Mesendoderm (in vitro differentiated cells): ENCODE measurements at regions not wholly inside any gene's neighbourhood (a gene's known extent, or its start where the extent isn't known, plus 50 kb on each side); places are given as distances from the start of the nearest gene placed in this dataset.

ENCODE experiments used
- DNase-seq: peaks from one replicate; pipeline ENCODE4 v3.0.0; 2013
- H2AK5ac ChIP-seq: 2 replicates; pipeline ENCODE4 v1.6.1; 2013; ENCODE audit warnings: low read length, inconsistent platforms
- H2BK120ac ChIP-seq: 2 replicates; pipeline ENCODE4 v1.6.1; 2013; ENCODE audit warnings: low read depth, mild to moderate bottlenecking, low read length, moderate library complexity, mixed read lengths
- H2BK15ac ChIP-seq: replicated peaks from 2 replicates; pipeline ENCODE4 v1.6.1; 2013; ENCODE audit warnings: low read depth, mild to moderate bottlenecking, moderate library complexity
- H2BK5ac ChIP-seq: 2 replicates; pipeline ENCODE4 v1.6.1; 2013; ENCODE audit warnings: low read length, inconsistent platforms
- H3K18ac ChIP-seq: 2 replicates; pipeline ENCODE4 v1.6.1; 2013; ENCODE audit warnings: mild to moderate bottlenecking, low read length, mixed read lengths
- H3K23ac ChIP-seq: one replicate; pipeline ENCODE4 v1.6.1; 2013; ENCODE audit warnings: low read length
- H3K27ac ChIP-seq: 2 replicates; pipeline ENCODE4 v1.5.1; 2013; ENCODE audit warnings: low read depth, mild to moderate bottlenecking, inconsistent platforms, low read length, moderate library complexity
- H3K27me3 ChIP-seq: 2 replicates; pipeline ENCODE4 v1.6.1; 2013; ENCODE audit warnings: low read length, control low read depth, mild to moderate bottlenecking, inconsistent platforms; ENCODE audit not compliant: insufficient read depth, poor library complexity
- H3K36me3 ChIP-seq: 2 replicates; pipeline ENCODE4 v1.6.1; 2013; ENCODE audit warnings: low read length, inconsistent platforms; ENCODE audit not compliant: control insufficient read depth, insufficient read depth
- H3K4ac ChIP-seq: one replicate; pipeline ENCODE4 v1.6.1; 2013; ENCODE audit warnings: low read depth, mild to moderate bottlenecking, low read length, moderate library complexity
- H3K4me1 ChIP-seq: 2 replicates; pipeline ENCODE4 v1.6.1; 2013; ENCODE audit warnings: low read depth, low read length, inconsistent platforms; ENCODE audit not compliant: control insufficient read depth
- H3K4me2 ChIP-seq: 2 replicates; pipeline ENCODE4 v1.6.1; 2013; ENCODE audit warnings: low read length
- H3K4me3 ChIP-seq: 2 replicates; pipeline ENCODE4 v1.5.1; 2013; ENCODE audit warnings: mild to moderate bottlenecking, low read length
- H3K56ac ChIP-seq: one replicate; pipeline ENCODE4 v1.6.1; 2013; ENCODE audit warnings: low read length
- H3K79me1 ChIP-seq: 2 replicates; pipeline ENCODE4 v1.6.1; 2013; ENCODE audit warnings: low read length, inconsistent platforms
- H3K79me2 ChIP-seq: 2 replicates; pipeline ENCODE4 v1.6.1; 2013; ENCODE audit warnings: mild to moderate bottlenecking, low read length; ENCODE audit not compliant: control insufficient read depth, insufficient read depth
- H3K9ac ChIP-seq: 2 replicates; pipeline ENCODE4 v1.6.1; 2013; ENCODE audit warnings: low read length, inconsistent platforms
- H4K5ac ChIP-seq: one replicate; pipeline ENCODE4 v1.6.1; 2013; ENCODE audit warnings: low read length
- H4K8ac ChIP-seq: one replicate; pipeline ENCODE4 v1.6.1; 2013; ENCODE audit warnings: low read depth, mild to moderate bottlenecking, control low read depth, low read length, moderate library complexity
- WGBS: extraction: QIAGEN DNeasy Blood & Tissue Kit; methylation state at CpG from one replicate; pipeline ENCODE4 v1.1.7; 2013; ENCODE audit warnings: low lambda C conversion rate, missing lambda C conversion rate; ENCODE audit not compliant: insufficient coverage; ENCODE audit errors: extremely low coverage; 5-methylcytosine and 5-hydroxymethylcytosine counted together

DNA sequence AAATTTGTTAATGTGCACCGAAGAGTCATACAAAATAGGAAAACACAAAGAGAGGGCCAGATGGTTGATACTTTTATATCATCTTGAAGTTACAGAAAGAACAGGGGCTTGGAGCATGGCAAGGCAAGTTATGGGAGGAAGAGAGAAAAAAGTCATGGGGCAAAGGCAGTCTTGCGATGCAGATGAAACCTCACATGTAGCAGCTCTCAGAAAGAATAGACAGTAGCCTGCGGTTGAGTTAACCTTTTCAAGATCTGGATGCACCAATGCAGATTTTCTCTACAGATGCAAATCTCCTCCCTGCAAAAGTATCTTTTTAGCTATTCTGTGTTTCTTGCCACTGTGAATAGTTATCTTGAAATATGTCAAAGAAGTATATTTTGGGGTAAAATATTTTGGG lies 243.9 kb downstream of the TMEM167A start:
- no peaks in the 10 kb centered on the region for H3K79me1 ChIP-seq

DNA sequence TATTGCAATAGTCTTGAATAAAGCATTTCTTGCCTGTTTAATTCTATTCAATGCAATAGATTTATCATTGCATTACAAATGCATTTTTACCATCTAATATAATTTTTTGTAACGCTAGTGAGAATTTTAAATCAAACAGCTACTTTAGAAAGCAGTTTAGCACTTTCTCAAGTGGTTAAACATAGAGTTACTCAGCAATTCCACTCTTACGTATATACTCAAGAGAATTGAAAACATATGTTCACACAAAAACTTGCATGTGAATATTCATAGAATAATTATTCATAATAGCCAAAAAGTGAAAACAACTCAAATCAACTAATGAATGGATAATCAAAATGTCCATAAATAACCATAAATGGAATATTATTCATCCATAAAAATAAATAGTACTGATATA lies 244.7 kb downstream of the TMEM167A start:
- H3K23ac ChIP-seq = no peak overlapping the region
- H2AK5ac ChIP-seq = no peak overlapping the region
- no peaks in the 10 kb centered on the region for H3K79me1 ChIP-seq
- H2BK5ac ChIP-seq = no peak overlapping the region
- WGBS = no CpG with 5 or more reads among the region's 2 CpGs
- H3K56ac ChIP-seq = no peak overlapping the region
- H4K8ac ChIP-seq = no peak overlapping the region
- no peak overlapping the region for H4K5ac ChIP-seq
- H2BK120ac ChIP-seq = no peak overlapping the region
- H3K79me2 ChIP-seq = no peaks in the 10 kb centered on the region
- H2BK15ac ChIP-seq = no peak overlapping the region
- no peak overlapping the region for H3K4ac ChIP-seq
- H3K18ac ChIP-seq = no peak overlapping the region
- no peak for DNase-seq
- H3K4me3 ChIP-seq = no peak overlapping the region
- H3K36me3 ChIP-seq = no peaks in the 10 kb centered on the region
- H3K27ac ChIP-seq = no peak overlapping the region
- no peaks in the 10 kb centered on the region for H3K4me1 ChIP-seq
- no peaks in the 10 kb centered on the region for H3K27me3 ChIP-seq
- no peak overlapping the region for H3K4me2 ChIP-seq
- H3K9ac ChIP-seq = no peak overlapping the region

More for the DNA sequence above, 243.9 kb downstream of the TMEM167A start:
- no peak overlapping the region for H4K5ac ChIP-seq
- no peak overlapping the region for H2BK15ac ChIP-seq
- H3K56ac ChIP-seq = no peak overlapping the region
- H3K9ac ChIP-seq = no peak overlapping the region
- no peaks in the 10 kb centered on the region for H3K79me2 ChIP-seq
- H3K18ac ChIP-seq = no peak overlapping the region
- no peak for DNase-seq
- H2BK5ac ChIP-seq = no peak overlapping the region
- no peak overlapping the region for H3K27ac ChIP-seq
- H2AK5ac ChIP-seq = no peak overlapping the region
- H3K4me1 ChIP-seq = no peaks in the 10 kb centered on the region
- no peak overlapping the region for H2BK120ac ChIP-seq
- H3K23ac ChIP-seq = no peak overlapping the region
- no peak overlapping the region for H3K4me3 ChIP-seq
- no CpG with 5 or more reads among the region's 3 CpGs for WGBS
- H3K4me2 ChIP-seq = no peak overlapping the region
- no peak overlapping the region for H4K8ac ChIP-seq
- no peak overlapping the region for H3K4ac ChIP-seq
- H3K36me3 ChIP-seq = no peaks in the 10 kb centered on the region
- no peaks in the 10 kb centered on the region for H3K27me3 ChIP-seq

DNA sequence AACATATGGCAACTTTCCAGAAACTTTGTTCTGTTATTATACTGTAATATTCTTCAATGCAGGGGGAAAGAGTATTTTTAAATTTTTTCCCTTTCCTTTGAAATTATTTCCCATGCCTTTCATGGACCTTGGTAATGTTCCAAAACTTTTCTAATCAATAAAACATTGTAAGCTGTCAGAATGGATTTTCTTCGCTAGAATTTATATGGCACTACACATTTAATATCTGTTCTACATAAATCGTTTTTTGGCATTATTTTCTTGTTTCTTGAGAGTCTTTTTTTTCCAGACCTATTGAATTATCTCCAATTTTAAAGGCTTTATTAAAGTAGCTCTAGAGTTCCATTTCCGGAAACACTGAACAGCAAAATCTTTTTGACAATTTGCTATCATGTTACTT lies 249.0 kb downstream of the TMEM167A start:
- no peaks in the 10 kb centered on the region for H3K79me2 ChIP-seq
- no peak overlapping the region for H4K5ac ChIP-seq
- no peak overlapping the region for H3K9ac ChIP-seq
- H3K4me3 ChIP-seq = no peak overlapping the region
- H3K4me1 ChIP-seq = no peaks in the 10 kb centered on the region
- no peaks in the 10 kb centered on the region for H3K36me3 ChIP-seq
- H2AK5ac ChIP-seq = no peak overlapping the region
- H3K27me3 ChIP-seq = no peaks in the 10 kb centered on the region
- no peak overlapping the region for H3K4me2 ChIP-seq
- no peaks in the 10 kb centered on the region for H3K79me1 ChIP-seq
- H4K8ac ChIP-seq = no peak overlapping the region
- H2BK120ac ChIP-seq = no peak overlapping the region
- no peak overlapping the region for H3K18ac ChIP-seq
- H3K27ac ChIP-seq = no peak overlapping the region
- WGBS = no CpG with 5 or more reads among the region's 3 CpGs
- H3K56ac ChIP-seq = no peak overlapping the region
- no peak overlapping the region for H2BK15ac ChIP-seq
- no peak overlapping the region for H2BK5ac ChIP-seq
- no peak overlapping the region for H3K4ac ChIP-seq
- no peak for DNase-seq
- H3K23ac ChIP-seq = no peak overlapping the region

DNA sequence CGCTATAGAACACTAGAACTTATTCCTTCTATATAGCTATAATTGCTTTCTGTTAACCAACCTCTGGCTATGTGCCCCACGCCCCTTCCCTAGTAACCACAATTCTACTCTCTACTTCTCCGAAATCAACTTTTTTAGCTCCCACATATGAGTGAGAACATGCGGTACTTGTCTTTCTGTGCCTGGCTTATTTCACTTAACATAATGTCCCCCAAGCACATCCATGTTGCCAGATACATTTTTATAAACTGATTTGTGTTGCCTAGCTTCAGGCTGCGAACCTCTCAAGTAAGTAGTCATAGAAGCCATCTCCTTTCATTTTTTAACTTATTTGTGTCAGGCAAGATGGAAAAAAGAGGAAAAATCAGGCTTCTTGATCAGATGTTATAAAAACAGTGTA lies 249.5 kb downstream of the TMEM167A start:
- H3K36me3 ChIP-seq = no peaks in the 10 kb centered on the region
- no peaks in the 10 kb centered on the region for H3K79me2 ChIP-seq
- H3K9ac ChIP-seq = no peak overlapping the region
- H3K23ac ChIP-seq = no peak overlapping the region
- H3K27ac ChIP-seq = no peak overlapping the region
- no peak overlapping the region for H3K4ac ChIP-seq
- H3K4me1 ChIP-seq = no peaks in the 10 kb centered on the region
- H4K5ac ChIP-seq = no peak overlapping the region
- no peak overlapping the region for H3K18ac ChIP-seq
- no peak overlapping the region for H3K56ac ChIP-seq
- no peak overlapping the region for H4K8ac ChIP-seq
- no peaks in the 10 kb centered on the region for H3K79me1 ChIP-seq
- H2BK5ac ChIP-seq = no peak overlapping the region
- H3K27me3 ChIP-seq = no peaks in the 10 kb centered on the region
- no peak overlapping the region for H3K4me3 ChIP-seq
- no peak overlapping the region for H2AK5ac ChIP-seq
- H2BK120ac ChIP-seq = no peak overlapping the region
- no peak overlapping the region for H3K4me2 ChIP-seq
- WGBS = no CpG with 5 or more reads among the region's 5 CpGs
- DNase-seq = no peak
- no peak overlapping the region for H2BK15ac ChIP-seq

DNA sequence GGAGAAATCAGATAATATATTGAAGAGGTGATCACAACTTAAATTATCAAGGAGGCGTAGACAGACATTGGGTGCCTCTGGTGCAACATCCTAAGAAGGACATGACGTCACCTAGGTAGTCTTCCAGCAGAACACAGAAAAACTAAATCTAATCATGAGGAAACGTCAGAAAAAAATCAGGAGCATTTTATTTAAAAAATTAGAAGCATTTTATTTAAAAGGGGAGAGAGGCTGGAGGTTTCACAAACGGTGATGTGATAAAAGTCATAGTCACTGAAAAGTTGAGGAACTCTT lies 254.6 kb downstream of the TMEM167A start:
- H2BK15ac ChIP-seq = no peak overlapping the region
- no peak overlapping the region for H4K5ac ChIP-seq
- H3K27me3 ChIP-seq = no peaks in the 10 kb centered on the region
- H3K79me1 ChIP-seq = no peaks in the 10 kb centered on the region
- H3K79me2 ChIP-seq = no peaks in the 10 kb centered on the region
- no peak overlapping the region for H3K4ac ChIP-seq
- H4K8ac ChIP-seq = no peak overlapping the region
- no peak overlapping the region for H2AK5ac ChIP-seq
- H3K18ac ChIP-seq = no peak overlapping the region
- no peak for DNase-seq
- no peaks in the 10 kb centered on the region for H3K36me3 ChIP-seq
- H3K23ac ChIP-seq = no peak overlapping the region
- H3K9ac ChIP-seq = no peak overlapping the region
- H2BK120ac ChIP-seq = no peak overlapping the region
- no peak overlapping the region for H3K4me3 ChIP-seq
- no peaks in the 10 kb centered on the region for H3K4me1 ChIP-seq
- H2BK5ac ChIP-seq = no peak overlapping the region
- H3K27ac ChIP-seq = no peak overlapping the region
- H3K56ac ChIP-seq = no peak overlapping the region
- no peak overlapping the region for H3K4me2 ChIP-seq
- no CpG with 5 or more reads among the region's 4 CpGs for WGBS

DNA sequence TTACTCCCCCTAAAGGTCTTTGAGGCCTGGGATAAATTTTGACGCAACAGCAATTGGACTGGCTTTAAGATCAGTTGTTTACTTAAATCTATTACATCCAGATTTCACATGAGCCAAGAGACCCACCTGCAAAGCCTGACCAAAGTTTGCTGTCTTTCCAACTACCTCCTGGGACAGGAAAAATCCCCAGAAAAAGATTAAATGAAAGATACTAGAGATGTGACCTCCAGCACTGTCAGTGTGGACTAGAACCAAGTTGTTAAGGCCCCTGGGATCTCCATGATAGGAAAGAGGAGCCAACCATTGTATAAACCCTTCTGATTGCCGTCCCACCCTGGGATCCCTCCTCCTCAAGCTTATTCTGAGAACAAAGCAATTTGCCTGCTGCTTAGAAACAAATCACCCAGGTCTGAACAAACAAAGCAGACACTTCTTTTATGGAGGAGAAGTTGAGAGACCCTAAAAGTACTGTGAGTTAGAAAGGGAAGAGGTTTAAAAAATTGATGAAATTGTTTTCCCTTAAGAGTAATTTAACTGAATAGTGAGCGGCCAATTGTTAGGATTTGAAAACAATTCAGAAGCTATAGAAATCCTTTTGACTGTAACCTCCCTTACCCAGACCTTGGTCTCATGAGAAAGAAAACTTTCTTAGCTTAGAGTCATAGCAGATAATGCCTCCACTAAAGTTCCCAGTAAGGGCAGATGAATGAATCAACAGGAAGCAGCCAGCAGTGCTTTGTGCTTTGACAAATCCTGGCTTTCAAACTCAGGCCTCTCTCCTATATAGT lies 255.2 kb downstream of the TMEM167A start:
- Histone ChIP-seq H3K56ac (no peak overlapping the region), H2BK5ac (no peak overlapping the region), H3K23ac (no peak overlapping the region), H3K4me3 (no peak overlapping the region), H3K79me2 (no peaks in the 10 kb centered on the region), H3K27me3 (no peaks in the 10 kb centered on the region), H3K4ac (no peak overlapping the region), H2BK120ac (no peak overlapping the region), H3K79me1 (no peaks in the 10 kb centered on the region), H3K27ac (no peak overlapping the region), H3K4me1 (no peaks in the 10 kb centered on the region), H2AK5ac (no peak overlapping the region), H3K9ac (no peak overlapping the region), H4K5ac (no peak overlapping the region), H3K36me3 (no peaks in the 10 kb centered on the region), H2BK15ac (no peak overlapping the region), H3K4me2 (no peak overlapping the region), H3K18ac (no peak overlapping the region), H4K8ac (no peak overlapping the region)
- WGBS = no CpG with 5 or more reads among the region's 3 CpGs
- peak; percentile 38 for DNase-seq
